ENCODE measurements at regions not wholly inside any gene's neighbourhood (a gene's known extent, or its start where the extent isn't known, plus 50 kb on each side); places are given as distances from the start of the nearest gene placed in this dataset.

DNA sequence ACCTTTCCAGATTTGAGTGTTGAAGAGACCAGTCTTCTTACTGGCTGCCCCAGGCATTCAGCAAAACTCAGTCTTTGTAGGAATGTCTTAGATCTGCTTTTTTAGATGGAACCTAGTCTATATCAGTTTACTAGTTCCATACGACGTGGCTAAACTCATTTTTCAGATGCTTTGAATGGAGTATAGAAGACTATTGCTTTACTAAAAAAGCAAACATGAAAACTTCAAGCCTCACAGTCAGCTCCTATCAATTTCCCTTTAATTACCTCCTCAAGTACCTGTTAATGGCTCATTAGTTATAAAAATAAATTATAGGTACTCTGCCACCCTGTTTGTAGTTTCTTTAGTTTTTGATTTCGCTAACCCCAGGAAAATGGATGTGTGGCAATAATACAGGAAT, 63.0 kb upstream of the STOX2 start:
- BruUV-seq (replicated peaks) = no TSS peak
- intact Hi-C loops (cut with micrococcal nuclease; ENCODE audit: unreplicated experiment) (no loop called here), in situ Hi-C loops (cut with HindIII; ENCODE audit: extremely low pct_ligation_motif_present, low pct_unique_long_range_greater_than_20kb) (loop anchor here (5.0 kb wide), 1 partner anchor 325 kb away; no protein-coding TSS in a partner anchor)
- Histone ChIP-seq H3K9me3 (ENCODE audit: low read length) (peaks cover 6% of the 10 kb centered on the region; the same call in 1 of the 2 replicates), H3K9ac (ENCODE audit: insufficient read depth, low read depth, low read length) (no peak overlapping the region), H3K4me2 (ENCODE audit: low read depth, low read length) (no peak overlapping the region), H3K4me1 (ENCODE audit: insufficient read depth, low read length) (no peaks in the 10 kb centered on the region), H3K79me2 (ENCODE audit: insufficient read depth, low read length) (no peaks in the 10 kb centered on the region), H4K20me1 (ENCODE audit: insufficient read depth, low read length) (no peaks in the 10 kb centered on the region; the same call in 1 of the 2 replicates), H3K4me3 (replicated peaks in 1 of 3; ENCODE audit: insufficient read depth in 1 of 3, low read depth in 2 of 3, low read length in 3 of 3) (no peak overlapping the region), H2AFZ (ENCODE audit: low read length) (no peak overlapping the region), H3K27me3 (ENCODE audit: control insufficient read depth in 1 of 2, insufficient read depth in 2 of 2, low read length in 2 of 2) (no peaks in the 10 kb centered on the region), H3K27ac (ENCODE audit: extremely low read length, insufficient read depth, low read length) (no peak overlapping the region), H3K36me3 (replicated peaks in 1 of 2; ENCODE audit: control insufficient read depth in 1 of 2, insufficient read depth in 2 of 2, low read length in 2 of 2) (no peaks in the 10 kb centered on the region)
- ChIA-PET POLR2A (no interaction called here), CTCF (ENCODE audit: low intra/inter-chr PET ratio, low total read pairs) (interaction anchor here (0.8 kb wide), 1 partner anchor 322 kb away, joined by 3 read pairs; no protein-coding TSS in a partner anchor)
- WGBS (ENCODE audit: low lambda C conversion rate) = 5% methylated on average over 3 of the region's 3 CpGs
- ATAC-seq (no peak), FAIRE-seq (no peak), DNase-seq (ENCODE audit: low spot score) (no peak)
- TF ChIP-seq ZFYVE20 (CRISPR knock-in tag; IDR thresholded peaks at IDR 0.05; ENCODE audit: borderline replicate concordance, low read depth) (no peak), GZF1 (CRISPR knock-in tag; IDR thresholded peaks at IDR 0.05) (no peak), ARHGAP35 (CRISPR knock-in tag; IDR thresholded peaks at IDR 0.05; ENCODE audit: borderline replicate concordance) (no peak), DMAP1 (CRISPR knock-in tag; IDR thresholded peaks at IDR 0.05) (no peak)
- TF ChIP-seq, protein P1, sequence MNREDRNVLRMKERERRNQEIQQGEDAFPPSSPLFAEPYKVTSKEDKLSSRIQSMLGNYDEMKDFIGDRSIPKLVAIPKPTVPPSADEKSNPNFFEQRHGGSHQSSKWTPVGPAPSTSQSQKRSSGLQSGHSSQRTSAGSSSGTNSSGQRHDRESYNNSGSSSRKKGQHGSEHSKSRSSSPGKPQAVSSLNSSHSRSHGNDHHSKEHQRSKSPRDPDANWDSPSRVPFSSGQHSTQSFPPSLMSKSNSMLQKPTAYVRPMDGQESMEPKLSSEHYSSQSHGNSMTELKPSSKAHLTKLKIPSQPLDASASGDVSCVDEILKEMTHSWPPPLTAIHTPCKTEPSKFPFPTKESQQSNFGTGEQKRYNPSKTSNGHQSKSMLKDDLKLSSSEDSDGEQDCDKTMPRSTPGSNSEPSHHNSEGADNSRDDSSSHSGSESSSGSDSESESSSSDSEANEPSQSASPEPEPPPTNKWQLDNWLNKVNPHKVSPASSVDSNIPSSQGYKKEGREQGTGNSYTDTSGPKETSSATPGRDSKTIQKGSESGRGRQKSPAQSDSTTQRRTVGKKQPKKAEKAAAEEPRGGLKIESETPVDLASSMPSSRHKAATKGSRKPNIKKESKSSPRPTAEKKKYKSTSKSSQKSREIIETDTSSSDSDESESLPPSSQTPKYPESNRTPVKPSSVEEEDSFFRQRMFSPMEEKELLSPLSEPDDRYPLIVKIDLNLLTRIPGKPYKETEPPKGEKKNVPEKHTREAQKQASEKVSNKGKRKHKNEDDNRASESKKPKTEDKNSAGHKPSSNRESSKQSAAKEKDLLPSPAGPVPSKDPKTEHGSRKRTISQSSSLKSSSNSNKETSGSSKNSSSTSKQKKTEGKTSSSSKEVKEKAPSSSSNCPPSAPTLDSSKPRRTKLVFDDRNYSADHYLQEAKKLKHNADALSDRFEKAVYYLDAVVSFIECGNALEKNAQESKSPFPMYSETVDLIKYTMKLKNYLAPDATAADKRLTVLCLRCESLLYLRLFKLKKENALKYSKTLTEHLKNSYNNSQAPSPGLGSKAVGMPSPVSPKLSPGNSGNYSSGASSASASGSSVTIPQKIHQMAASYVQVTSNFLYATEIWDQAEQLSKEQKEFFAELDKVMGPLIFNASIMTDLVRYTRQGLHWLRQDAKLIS (CRISPR knock-in tag; IDR thresholded peaks at IDR 0.05) = no peak

All from HepG2 (cell line).